ENCODE measurements at regions not wholly inside any gene's neighbourhood (a gene's known extent, or its start where the extent isn't known, plus 50 kb on each side); places are given as distances from the start of the nearest gene placed in this dataset.

GRCh38 chr18:44409071-44409470 lies 271.6 kb upstream of the SETBP1 start:
- no peak overlapping the region for H3K4me3 ChIP-seq (ENCODE audit: low read depth, poor library complexity, severe bottlenecking)
- no peak for DNase-seq (ENCODE audit: low spot score in 2 of 2)
- intact Hi-C loops (cut with DNase I; ENCODE audit: low total_unique reads): no loop called here
- TF ChIP-seq CTCF (IDR thresholded peaks at IDR 0.05) (no peak), POLR2A (IDR thresholded peaks at IDR 0.05) (no peak)

GRCh38 chr18:44409515-44409914 lies 271.2 kb upstream of the SETBP1 start:
- H3K4me3 ChIP-seq (ENCODE audit: low read depth, poor library complexity, severe bottlenecking): no peak overlapping the region
- DNase-seq (ENCODE audit: low spot score in 2 of 2): no peak
- TF ChIP-seq CTCF (IDR thresholded peaks at IDR 0.05) (no peak), POLR2A (IDR thresholded peaks at IDR 0.05) (no peak)
- 31 to 40% methylated on average over 1 of the region's 1 CpG for WGBS, 2 donors
- intact Hi-C loops (cut with DNase I; ENCODE audit: low total_unique reads): no loop called here

GRCh38 chr18:44410740-44411139 lies 269.9 kb upstream of the SETBP1 start:
- H3K4me3 ChIP-seq (ENCODE audit: low read depth, poor library complexity, severe bottlenecking): no peak overlapping the region
- TF ChIP-seq CTCF (IDR thresholded peaks at IDR 0.05): no peak
- no peak for TF ChIP-seq POLR2A (IDR thresholded peaks at IDR 0.05)
- intact Hi-C loops (cut with DNase I; ENCODE audit: low total_unique reads): no loop called here
- DNase-seq (ENCODE audit: low spot score in 2 of 2): no peak

GRCh38 chr18:44411262-44411905 lies 269.3 kb upstream of the SETBP1 start:
- no peak overlapping the region for H3K4me3 ChIP-seq (ENCODE audit: low read depth, poor library complexity, severe bottlenecking)
- TF ChIP-seq CTCF (IDR thresholded peaks at IDR 0.05) (no peak), POLR2A (IDR thresholded peaks at IDR 0.05) (no peak)
- intact Hi-C loops (cut with DNase I; ENCODE audit: low total_unique reads): no loop called here
- no peak for DNase-seq (ENCODE audit: low spot score in 2 of 2)

GRCh38 chr18:44411976-44412375 lies 268.7 kb upstream of the SETBP1 start:
- 38 to 48% methylated on average over 2 of the region's 2 CpGs for WGBS, 2 donors
- intact Hi-C loops (cut with DNase I; ENCODE audit: low total_unique reads): no loop called here
- H3K4me3 ChIP-seq (ENCODE audit: low read depth, poor library complexity, severe bottlenecking): no peak overlapping the region
- no peak for DNase-seq (ENCODE audit: low spot score in 2 of 2)
- no peak for TF ChIP-seq POLR2A (IDR thresholded peaks at IDR 0.05)
- no peak for TF ChIP-seq CTCF (IDR thresholded peaks at IDR 0.05)
